ENCODE measurements at regions not wholly inside any gene's neighbourhood (a gene's known extent, or its start where the extent isn't known, plus 50 kb on each side); places are given as distances from the start of the nearest gene placed in this dataset.

GRCh38 chr2:5616019-5616418 lies 76.2 kb upstream of the SOX11 start:
- no peak for FAIRE-seq
- ChIA-PET CTCF (no interaction called here), POLR2A (no interaction called here)
- no peak for ATAC-seq
- Histone ChIP-seq H3K4me3 (no peak overlapping the region), H3K27ac (no peak overlapping the region), H3K4me1 (no peaks in the 10 kb centered on the region), H3K9me3 (peaks cover 6% of the 10 kb centered on the region; the same call in 1 of the 3 replicates), H3K4me2 (no peak overlapping the region)
- DNase-seq (ENCODE audit: low read depth in 1 of 2, low spot score in 1 of 2) = no peak
- 0% methylated on average over 3 of the region's 3 CpGs for WGBS (ENCODE audit: missing lambda C conversion rate)
- TF ChIP-seq KDM1A (IDR thresholded peaks at IDR 0.05; ENCODE audit: low read depth) (no peak), MAZ (IDR thresholded peaks at IDR 0.05; ENCODE audit: borderline replicate concordance, low read depth, low read length) (no peak), HES2 (IDR thresholded peaks at IDR 0.05) (no peak), TFCP2L1 (CRISPR knock-in tag; IDR thresholded peaks at IDR 0.05) (no peak), POLR2A (IDR thresholded peaks at IDR 0.05; ENCODE audit: low read length) (no peak), EP300 (IDR thresholded peaks at IDR 0.05) (no peak), RNF2 (IDR thresholded peaks at IDR 0.05; ENCODE audit: borderline replicate concordance, low read depth) (no peak), TP53 (CRISPR knock-in tag; IDR thresholded peaks at IDR 0.05) (no peak), RFX5 (IDR thresholded peaks at IDR 0.05) (no peak), HDAC2 (IDR thresholded peaks at IDR 0.05) (no peak), KDM5A (IDR thresholded peaks at IDR 0.05) (no peak)

GRCh38 chr2:5617358-5617757 lies 74.8 kb upstream of the SOX11 start:
- H3K4me2 ChIP-seq = no peak overlapping the region
- POLR2A ChIA-PET = no interaction called here
- no peak overlapping the region for H3K4me3 ChIP-seq
- peaks cover 5% of the 10 kb centered on the region; the same call in 1 of the 3 replicates for H3K9me3 ChIP-seq
- DNase-seq (ENCODE audit: low read depth in 1 of 2, low spot score in 1 of 2) = no peak
- WGBS (ENCODE audit: missing lambda C conversion rate) = 24% methylated on average over 8 of the region's 8 CpGs
- ATAC-seq = no peak
- H3K4me1 ChIP-seq = no peaks in the 10 kb centered on the region
- CTCF ChIA-PET = no interaction called here
- no peak overlapping the region for H3K27ac ChIP-seq
- TF ChIP-seq FOXS1 (CRISPR knock-in tag; IDR thresholded peaks at IDR 0.05) = no peak
- TF ChIP-seq RNF2 (IDR thresholded peaks at IDR 0.05; ENCODE audit: borderline replicate concordance, low read depth) = no peak
- TF ChIP-seq HEYL (CRISPR knock-in tag; IDR thresholded peaks at IDR 0.05) = no peak
- TF ChIP-seq ZC3H11A (IDR thresholded peaks at IDR 0.05) = no peak
- no peak for TF ChIP-seq PHF8 (IDR thresholded peaks at IDR 0.05; ENCODE audit: borderline replicate concordance, low read depth)
- TF ChIP-seq PBX3 (IDR thresholded peaks at IDR 0.05) = no peak
- TF ChIP-seq NPAS2 (CRISPR knock-in tag; IDR thresholded peaks at IDR 0.05; ENCODE audit: borderline replicate concordance) = no peak
- TF ChIP-seq CHD2 (IDR thresholded peaks at IDR 0.05; ENCODE audit: low read length, partially characterized antibody) = no peak
- TF ChIP-seq RARB (CRISPR knock-in tag; IDR thresholded peaks at IDR 0.05) = no peak
- no peak for TF ChIP-seq TP53 (CRISPR knock-in tag; IDR thresholded peaks at IDR 0.05)
- no peak for TF ChIP-seq RCOR1 (IDR thresholded peaks at IDR 0.05; ENCODE audit: low read depth, low read length)
- TF ChIP-seq ESRRA (IDR thresholded peaks at IDR 0.05; ENCODE audit: borderline replicate concordance, low read length) = no peak
- no peak for TF ChIP-seq EHF (CRISPR knock-in tag; IDR thresholded peaks at IDR 0.05)
- TF ChIP-seq ZFP36 (IDR thresholded peaks at IDR 0.05; ENCODE audit: borderline replicate concordance, partially characterized antibody) = no peak
- TF ChIP-seq KDM1A (IDR thresholded peaks at IDR 0.05; ENCODE audit: low read depth) = no peak
- no peak for TF ChIP-seq JUN (IDR thresholded peaks at IDR 0.05)
- TF ChIP-seq ZSCAN20 (CRISPR knock-in tag; IDR thresholded peaks at IDR 0.05) = no peak
- no peak for FAIRE-seq

GRCh38 chr2:5617796-5618195 lies 74.4 kb upstream of the SOX11 start:
- H3K9me3 ChIP-seq = peaks cover 5% of the 10 kb centered on the region; the same call in 1 of the 3 replicates
- H3K4me2 ChIP-seq = no peak overlapping the region
- no peak for TF ChIP-seq REST (IDR thresholded peaks at IDR 0.05)
- TF ChIP-seq SREBF2 (IDR thresholded peaks at IDR 0.05) = no peak
- no peak for TF ChIP-seq CEBPB (IDR thresholded peaks at IDR 0.05)
- no peak for TF ChIP-seq RNF2 (IDR thresholded peaks at IDR 0.05; ENCODE audit: borderline replicate concordance, low read depth)
- no peak for TF ChIP-seq FOXS1 (CRISPR knock-in tag; IDR thresholded peaks at IDR 0.05)
- no peak for TF ChIP-seq HEYL (CRISPR knock-in tag; IDR thresholded peaks at IDR 0.05)
- no peak for TF ChIP-seq ELK1 (IDR thresholded peaks at IDR 0.05; ENCODE audit: low read depth, low read length)
- no peak for TF ChIP-seq ZNF302 (CRISPR knock-in tag; IDR thresholded peaks at IDR 0.05)
- TF ChIP-seq CBX8 (IDR thresholded peaks at IDR 0.05) = no peak
- no peak for TF ChIP-seq FOSL2 (IDR thresholded peaks at IDR 0.05)
- no peak for TF ChIP-seq FOSL2 (CRISPR knock-in tag; IDR thresholded peaks at IDR 0.05)
- no peak for TF ChIP-seq RFX5 (IDR thresholded peaks at IDR 0.05)
- no peak for TF ChIP-seq NFE2L2 (conservative IDR thresholded peaks at IDR 0.05; ENCODE audit: low read length)
- H3K4me1 ChIP-seq = no peaks in the 10 kb centered on the region
- ChIA-PET POLR2A (no interaction called here), CTCF (no interaction called here)
- 3% methylated on average over 2 of the region's 2 CpGs for WGBS (ENCODE audit: missing lambda C conversion rate)
- DNase-seq (ENCODE audit: low read depth in 1 of 2, low spot score in 1 of 2) (no peak), FAIRE-seq (no peak), ATAC-seq (no peak)
- H3K27ac ChIP-seq = no peak overlapping the region
- no peak overlapping the region for H3K4me3 ChIP-seq
